Transverse colon (tissue), 4 donors: ENCODE measurements at regions not wholly inside any gene's neighbourhood (a gene's known extent, or its start where the extent isn't known, plus 50 kb on each side); places are given as distances from the start of the nearest gene placed in this dataset.
A peak's percentile ranks its signal among the peaks of the same experiment; 100 is the strongest.

Experiments used
- DNase-seq: peaks from one replicate; pipeline ENCODE4 v3.0.0-alpha.2; 2019
- H3K27ac ChIP-seq, 4 donors: fragments of 200-600 bp; sonication (generic); 2 replicates each; pipeline ENCODE4 v1.5.1; 2016 to 2018; ENCODE audit warnings: inconsistent platforms in 4 of 4
- H3K27me3 ChIP-seq: fragments of 200-600 bp; sonication (generic); 2 replicates; pipeline ENCODE4 v1.5.1; 2017; ENCODE audit warnings: inconsistent platforms
- H3K36me3 ChIP-seq, 4 donors: fragments of 200-600 bp; sonication (generic); 2 replicates each; pipeline ENCODE4 v1.5.1; 2017 to 2019; ENCODE audit warnings: inconsistent platforms in 4 of 4
- H3K4me1 ChIP-seq, 4 donors: fragments of 200-600 bp; sonication (generic); 2 replicates each; pipeline ENCODE4 v1.5.1; 2017 to 2020; ENCODE audit warnings: inconsistent platforms in 4 of 4
- H3K4me3 ChIP-seq, 4 donors: fragments of 200-600 bp; sonication (generic); 1 replicate in 1 of 4; 2 replicates in 3 of 4; pipeline versions ENCODE4 v1.5.1 to v1.6.1; 2017 to 2019; ENCODE audit warnings: inconsistent platforms in 4 of 4
- H3K9me3 ChIP-seq, 2 donors: fragments of 200-600 bp; sonication (generic); 2 replicates each; pipeline ENCODE4 v1.5.1; 2017 to 2019; ENCODE audit warnings: inconsistent platforms in 2 of 2
- CTCF ChIP-seq, 5 experiments: fragments of 200-600 bp in 3 of 5; fragments of 450-650 bp in 2 of 5; sonication (generic) in 3 of 5; IDR thresholded peaks; 1 replicate in 2 of 5; 2 replicates in 3 of 5; pipeline ENCODE4 v1.5.1; 2016 to 2017; ENCODE audit warnings: antibody characterized with exemption in 5 of 5, inconsistent platforms in 3 of 5, mild to moderate bottlenecking in 2 of 5, moderate library complexity in 1 of 5
- EP300 ChIP-seq: sonication (generic); formaldehyde crosslinking; IDR thresholded peaks from one replicate; pipeline ENCODE4 v1.6.1; 2017; ENCODE audit warnings: antibody characterized with exemption, low read depth
- POLR2A ChIP-seq: fragments of 450-650 bp; IDR thresholded peaks from one replicate; pipeline ENCODE4 v1.6.1; 2016; ENCODE audit warnings: antibody characterized with exemption, mild to moderate bottlenecking, moderate library complexity
- POLR2AphosphoS5 ChIP-seq, 3 donors: sonication (generic); formaldehyde crosslinking; IDR thresholded peaks; one replicate each; pipeline ENCODE4 v1.6.1; 2016; ENCODE audit warnings: antibody characterized with exemption in 3 of 3
- WGBS, 2 donors: methylation state at CpG; one replicate each; pipeline ENCODE4 v1.1.5; 2018; ENCODE audit warnings: low coverage in 1 of 2; 5-methylcytosine and 5-hydroxymethylcytosine counted together
- in situ Hi-C, 4 donors: fragments of 200-750 bp; cut with MboI; loops; one replicate each; pipeline versions ENCODE4 v1.15.0 to v1.15.1; 2017; ENCODE audit warnings: low sequenced_read_pairs in 3 of 4, low pct_ligation_motif_present in 1 of 4, low pct_unique_long_range_greater_than_20kb in 1 of 4
- intact Hi-C: fragments of 100-400 bp; cut with DNase I; formaldehyde crosslinking; loops from one replicate; pipeline ENCODE4 v1.15.1; 2023; ENCODE audit warnings: low total_unique reads

GRCh38 chr6:21826023-21826422 lies 232.5 kb downstream of the SOX4 start:
- Histone ChIP-seq H3K4me1 (peaks cover 0 to 9% (median 0%) of the 10 kb centered on the region in 4 donors), H3K27me3 (no peaks in the 10 kb centered on the region), H3K27ac (no peak overlapping the region), H3K36me3 (no peaks in the 10 kb centered on the region), H3K4me3 (no peak overlapping the region), H3K9me3 (no peaks in the 10 kb centered on the region)
- no peak for DNase-seq
- intact Hi-C loops (no loop called here), in situ Hi-C loops (no loop called here)
- WGBS, 2 donors, result 95 to 100% methylated on average over 1 to 7 of the region's 7 CpGs
- TF ChIP-seq POLR2AphosphoS5 (IDR thresholded peaks at IDR 0.05) (no peak), CTCF (IDR thresholded peaks at IDR 0.05) (no peak), EP300 (no peak), POLR2A (no peak)

- H3K27ac ChIP-seq, result no peak overlapping the region
- no peaks in the 10 kb centered on the region for H3K9me3 ChIP-seq
- no peak for TF ChIP-seq POLR2AphosphoS5 (IDR thresholded peaks at IDR 0.05)
- no peak for TF ChIP-seq CTCF (IDR thresholded peaks at IDR 0.05)
- no peak for TF ChIP-seq EP300
- TF ChIP-seq POLR2A, result no peak
- peaks cover 0 to 9% (median 0%) of the 10 kb centered on the region in 4 donors for H3K4me1 ChIP-seq
- no peaks in the 10 kb centered on the region for H3K27me3 ChIP-seq
- in situ Hi-C loops (no loop called here), intact Hi-C loops (no loop called here)
- 90 to 93% methylated on average over 9 of the region's 9 CpGs for WGBS, 2 donors
- H3K4me3 ChIP-seq, result no peak overlapping the region
- no peak for DNase-seq
- H3K36me3 ChIP-seq, result no peaks in the 10 kb centered on the region
Measured at GRCh38 chr6:21826904-21827303, 233.4 kb downstream of the SOX4 start.

- TF ChIP-seq EP300, result no peak
- TF ChIP-seq POLR2AphosphoS5 (IDR thresholded peaks at IDR 0.05), result no peak
- no peaks in the 10 kb centered on the region for H3K27me3 ChIP-seq
- intact Hi-C loops (no loop called here), in situ Hi-C loops (no loop called here)
- no peak overlapping the region for H3K27ac ChIP-seq
- WGBS, 2 donors, result 69 to 75% methylated on average over 8 of the region's 8 CpGs
- no peak overlapping the region for H3K4me3 ChIP-seq
- peaks cover 0 to 9% (median 0%) of the 10 kb centered on the region in 4 donors for H3K4me1 ChIP-seq
- H3K9me3 ChIP-seq, result no peaks in the 10 kb centered on the region
- no peaks in the 10 kb centered on the region for H3K36me3 ChIP-seq
- DNase-seq, result no peak
Measured at GRCh38 chr6:21827425-21828202, 234.1 kb downstream of the SOX4 start.

- no peaks in the 10 kb centered on the region for H3K36me3 ChIP-seq
- no peaks in the 10 kb centered on the region for H3K9me3 ChIP-seq
- H3K4me3 ChIP-seq, result no peak overlapping the region
- peak overlapping the region in 1 of 4 donors; percentile 33 for H3K27ac ChIP-seq
- WGBS, 2 donors, result 75 to 84% methylated on average over 2 to 4 of the region's 4 CpGs
- in situ Hi-C loops, result no loop called here
- intact Hi-C loops, result no loop called here
- DNase-seq, result no peak
- no peaks in the 10 kb centered on the region for H3K27me3 ChIP-seq
- TF ChIP-seq POLR2A (no peak), CTCF (IDR thresholded peaks at IDR 0.05) (no peak), EP300 (no peak), POLR2AphosphoS5 (IDR thresholded peaks at IDR 0.05) (no peak)
- peaks cover 0 to 9% (median 0%) of the 10 kb centered on the region in 4 donors for H3K4me1 ChIP-seq
Measured at GRCh38 chr6:21828704-21829103, 235.2 kb downstream of the SOX4 start.
